ENCODE measurements at regions not wholly inside any gene's neighbourhood (a gene's known extent, or its start where the extent isn't known, plus 50 kb on each side); places are given as distances from the start of the nearest gene placed in this dataset.

DNA sequence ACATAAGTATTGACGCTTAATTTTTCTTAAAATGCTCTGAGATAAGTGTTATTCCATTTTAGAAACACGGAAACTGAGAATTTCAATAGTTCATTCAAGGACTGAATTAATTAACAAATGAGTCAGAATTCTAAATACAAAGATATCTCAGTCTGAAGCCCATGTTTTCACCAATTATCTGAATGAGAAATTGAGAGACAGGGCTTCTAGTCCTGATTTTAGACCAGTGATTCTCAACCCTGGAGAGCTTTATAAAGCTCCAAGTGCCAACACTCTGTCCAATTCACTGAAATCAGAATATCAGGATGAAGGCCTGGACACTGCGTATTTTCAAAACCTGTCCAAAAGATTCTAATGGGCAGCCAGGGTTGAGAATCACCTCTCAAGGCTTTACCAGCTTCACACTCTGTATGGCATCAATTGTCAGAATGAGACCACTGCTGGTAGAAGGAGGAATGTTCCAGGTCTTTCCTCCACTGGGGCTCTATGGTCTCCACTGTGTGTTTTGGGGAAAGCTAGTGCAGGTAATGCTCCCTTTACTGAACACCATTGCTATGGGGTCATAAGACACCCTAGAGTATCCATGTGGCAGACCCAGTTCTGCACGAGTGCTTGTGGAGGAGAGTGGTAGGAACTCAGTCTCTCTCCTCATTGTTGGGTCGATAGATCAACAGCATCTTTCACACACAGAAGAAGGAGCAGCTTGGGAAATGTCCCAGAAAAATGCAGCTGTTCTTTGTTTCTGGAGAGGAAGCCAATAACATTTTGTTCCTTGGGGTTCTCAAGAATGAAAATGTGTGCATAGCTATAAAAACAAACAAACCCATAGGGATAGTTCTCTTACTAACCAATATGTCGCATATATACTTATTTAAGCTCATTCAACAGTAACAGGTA lies 99.7 kb upstream of the OSMR start:
- no peaks in the 10 kb centered on the region for H3K36me3 ChIP-seq
- H3K27me3 ChIP-seq = no peaks in the 10 kb centered on the region
- 68% methylated on average over 6 of the region's 6 CpGs for WGBS
- peaks cover 0 to 13% (median 10%) of the 10 kb centered on the region in 4 donors for H3K9me3 ChIP-seq
- peak; percentile 70 for DNase-seq (ENCODE audit: extremely low spot score)
- intact Hi-C loops (cut with DNase I) = no loop called here
- H3K4me3 ChIP-seq = no peak overlapping the region
- peaks cover 0 to 14% (median 0%) of the 10 kb centered on the region in 4 donors for H3K4me1 ChIP-seq
- TF ChIP-seq POLR2A (IDR thresholded peaks at IDR 0.05; ENCODE audit: low read depth) (no peak), EP300 (IDR thresholded peaks at IDR 0.05) (no peak), POLR2AphosphoS5 (IDR thresholded peaks at IDR 0.05) (no peak)
- no peak overlapping the region for H3K27ac ChIP-seq (replicated peaks in 1 of 4)

DNA sequence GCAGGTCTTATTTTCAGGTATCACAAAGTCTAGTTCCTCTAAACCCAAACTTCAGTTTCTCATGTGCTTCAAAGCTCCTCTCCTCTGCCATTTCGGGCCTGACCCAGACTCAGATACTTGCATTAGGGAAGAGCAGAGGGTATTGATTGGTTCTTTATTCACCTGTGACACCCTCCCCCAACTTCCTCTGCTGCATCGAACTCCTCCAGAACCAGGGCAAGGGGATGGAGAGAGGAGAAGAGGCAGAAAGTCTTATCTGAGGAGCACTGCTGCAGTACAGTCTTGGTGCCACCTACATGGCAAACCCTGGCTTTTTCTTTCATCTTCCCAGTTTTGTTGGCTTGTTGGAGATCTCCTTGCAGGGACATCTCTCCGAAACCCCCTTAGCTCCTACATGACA lies 96.0 kb upstream of the OSMR start:
- Histone ChIP-seq H3K36me3 (no peaks in the 10 kb centered on the region), H3K4me1 (peaks cover 0 to 14% (median 0%) of the 10 kb centered on the region in 4 donors), H3K9me3 (no peaks in the 10 kb centered on the region), H3K4me3 (no peak overlapping the region), H3K27ac (replicated peaks in 1 of 4) (no peak overlapping the region), H3K27me3 (no peaks in the 10 kb centered on the region)
- no peak for TF ChIP-seq POLR2AphosphoS5 (IDR thresholded peaks at IDR 0.05)
- no peak for TF ChIP-seq EP300 (IDR thresholded peaks at IDR 0.05)
- no peak for TF ChIP-seq CTCF (IDR thresholded peaks at IDR 0.05)
- TF ChIP-seq POLR2A (IDR thresholded peaks at IDR 0.05; ENCODE audit: low read depth) = no peak
- DNase-seq (ENCODE audit: extremely low spot score) = peak; percentile 90
- 95% methylated on average over 3 of the region's 3 CpGs for WGBS
- intact Hi-C loops (cut with DNase I) = no loop called here

DNA sequence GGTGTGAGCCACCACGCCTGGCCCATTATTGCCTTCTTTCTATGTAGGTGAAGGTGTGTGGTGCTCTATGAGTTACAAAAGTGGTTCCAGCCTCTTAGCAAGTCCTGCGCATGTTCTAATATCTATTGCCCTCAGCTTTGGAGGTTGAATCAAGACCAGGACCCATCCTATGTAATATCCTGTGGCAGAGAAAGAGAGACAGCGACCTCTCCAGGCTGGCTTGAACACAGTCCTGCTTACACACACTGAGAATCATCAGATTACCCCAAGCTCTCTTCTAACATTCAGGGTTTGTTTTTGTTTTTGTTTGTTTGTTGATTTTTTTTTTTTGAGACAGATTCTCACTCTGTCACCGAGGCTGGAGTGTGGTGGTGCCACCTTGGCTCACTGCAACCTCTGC lies 94.7 kb upstream of the OSMR start:
- 83% methylated on average over 4 of the region's 4 CpGs for WGBS
- Histone ChIP-seq H3K9me3 (no peaks in the 10 kb centered on the region), H3K4me1 (peaks cover 0 to 11% (median 0%) of the 10 kb centered on the region in 4 donors), H3K36me3 (no peaks in the 10 kb centered on the region), H3K4me3 (no peak overlapping the region), H3K27me3 (no peaks in the 10 kb centered on the region), H3K27ac (replicated peaks in 1 of 4) (no peak overlapping the region)
- TF ChIP-seq CTCF (IDR thresholded peaks at IDR 0.05) (no peak), POLR2A (IDR thresholded peaks at IDR 0.05; ENCODE audit: low read depth) (no peak)
- DNase-seq (ENCODE audit: extremely low spot score) = peak; percentile 81
- intact Hi-C loops (cut with DNase I) = no loop called here

DNA sequence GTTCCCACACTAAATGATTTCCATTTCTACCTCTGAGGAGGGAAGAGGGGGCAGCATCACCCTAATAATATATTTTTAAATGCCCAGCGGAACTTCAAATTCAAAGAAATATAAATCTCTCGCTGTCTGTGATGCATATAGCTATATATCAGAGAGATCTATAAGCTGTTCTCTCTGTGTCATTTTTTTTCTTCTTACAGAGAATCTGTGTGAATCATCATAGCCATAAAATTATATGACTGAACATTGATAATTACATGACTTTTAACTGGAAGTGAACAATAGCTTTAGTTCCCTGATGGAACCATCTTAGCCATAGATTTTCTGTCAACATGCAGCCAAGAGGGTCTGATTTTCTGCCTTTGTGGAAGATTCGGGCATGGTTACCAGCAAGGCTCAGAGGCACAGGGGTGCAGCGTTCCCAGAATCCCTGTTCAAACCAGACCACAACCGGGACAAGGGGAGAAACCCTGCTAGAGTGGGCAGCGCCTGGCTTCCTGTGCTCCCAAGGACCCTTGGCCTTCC lies 93.7 kb upstream of the OSMR start:
- Histone ChIP-seq H3K27ac (replicated peaks in 1 of 4) (no peak overlapping the region), H3K4me1 (peaks cover 0 to 3% (median under 1%) of the 10 kb centered on the region in 4 donors), H3K4me3 (no peak overlapping the region), H3K9me3 (no peaks in the 10 kb centered on the region), H3K27me3 (no peaks in the 10 kb centered on the region), H3K36me3 (no peaks in the 10 kb centered on the region)
- WGBS = 97% methylated on average over 6 of the region's 6 CpGs
- intact Hi-C loops (cut with DNase I) = no loop called here
- DNase-seq (ENCODE audit: extremely low spot score) = peak; percentile 50
- no peak for TF ChIP-seq POLR2A (IDR thresholded peaks at IDR 0.05; ENCODE audit: low read depth)

DNA sequence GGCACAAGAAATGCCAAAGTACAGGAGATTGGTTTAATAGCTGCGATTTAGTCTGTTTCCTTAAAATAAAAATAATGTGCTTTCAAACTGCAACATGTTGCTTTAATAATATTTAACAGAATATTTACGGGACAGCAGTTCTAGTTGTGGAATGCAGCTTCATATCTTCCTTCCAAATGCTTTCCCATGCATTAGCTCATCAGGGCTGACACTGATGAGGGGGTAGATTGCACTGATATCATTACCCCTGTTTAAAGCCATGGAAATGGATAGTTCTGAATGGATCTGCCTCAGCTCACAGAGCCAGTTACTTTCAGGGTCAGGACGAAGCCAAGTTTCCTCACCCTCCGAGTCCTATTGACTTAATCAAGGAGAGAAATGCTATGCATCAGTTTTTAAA lies 93.2 kb upstream of the OSMR start:
- H3K9me3 ChIP-seq = no peaks in the 10 kb centered on the region
- no peak for TF ChIP-seq POLR2AphosphoS5 (IDR thresholded peaks at IDR 0.05)
- TF ChIP-seq CTCF (IDR thresholded peaks at IDR 0.05) = no peak
- no peak for TF ChIP-seq POLR2A (IDR thresholded peaks at IDR 0.05; ENCODE audit: low read depth)
- no peak for TF ChIP-seq EP300 (IDR thresholded peaks at IDR 0.05)
- H3K4me1 ChIP-seq = peaks cover 0 to 7% (median 5%) of the 10 kb centered on the region in 4 donors
- WGBS = 85% methylated on average over 4 of the region's 4 CpGs
- H3K36me3 ChIP-seq = no peaks in the 10 kb centered on the region
- H3K4me3 ChIP-seq = no peak overlapping the region
- intact Hi-C loops (cut with DNase I) = no loop called here
- no peak overlapping the region for H3K27ac ChIP-seq (replicated peaks in 1 of 4)
- DNase-seq (ENCODE audit: extremely low spot score) = peak; percentile 50
- H3K27me3 ChIP-seq = no peaks in the 10 kb centered on the region

All from esophagus muscularis mucosa (tissue), 4 donors.